HepG2 (cell line): ENCODE measurements at regions not wholly inside any gene's neighbourhood (a gene's known extent, or its start where the extent isn't known, plus 50 kb on each side); places are given as distances from the start of the nearest gene placed in this dataset.

Source experiments
- ATAC-seq: fragments of 200-7000 bp; cut with Tn5 transposase; 3 replicates; pipeline ENCODE4 v1.9.1; 2020; ENCODE audit warnings: mild to moderate bottlenecking, moderate library complexity
- BruUV-seq: library from RNA; stranded (reverse); fragments of 400-500 nt; replicated peaks from 2 replicates; lab custom pipeline; 2021; lab: Mats Ljungman, UMichigan
- CTCF ChIA-PET: fragments of 300-600 bp; formaldehyde crosslinking; extraction: SDS; loops from one replicate; lab custom pipeline; 2021; ENCODE audit warnings: low total read pairs, inconsistent platforms, low intra/inter-chr PET ratio; lab: Yijun Ruan, JAX
- POLR2A ChIA-PET: fragments of 350-600 bp; sonication (Branson Sonifier 250); formaldehyde crosslinking; loops from one replicate; lab custom pipeline; 2020; ENCODE audit warnings: antibody characterized with exemption, inconsistent platforms; lab: Yijun Ruan, JAX
- DNase-seq: peaks from one replicate; pipeline ENCODE4 v3.0.0-alpha.2; 2015; ENCODE audit warnings: low spot score
- FAIRE-seq: peaks from 3 replicates; lab custom pipeline; 2011; peaks lifted over from hg19 to GRCh38; lab: Jason Lieb, UNC
- H2AFZ ChIP-seq: one replicate; pipeline ENCODE4 v1.6.1; 2011; ENCODE audit warnings: low read length, inconsistent platforms
- H3K27ac ChIP-seq: fragments of 300-600 bp; 3 replicates; pipeline ENCODE4 v1.8.0; 2011; ENCODE audit warnings: mixed run types, mild to moderate bottlenecking, mixed read lengths, low read length, inconsistent platforms; ENCODE audit not compliant: insufficient read depth; ENCODE audit errors: extremely low read length
- H3K27me3 ChIP-seq, 2 experiments: fragments of 200-600 bp in 1 of 2; 2 replicates in 1 of 2; 3 replicates in 1 of 2; pipeline versions ENCODE4 v1.6.0 to v1.8.0; 2011; ENCODE audit warnings: low read length in 2 of 2, mild to moderate bottlenecking in 2 of 2, moderate library complexity in 2 of 2, inconsistent platforms in 1 of 2; ENCODE audit not compliant: insufficient read depth in 2 of 2, control insufficient read depth in 1 of 2
- H3K36me3 ChIP-seq, 2 experiments: fragments of 200-600 bp in 1 of 2; replicated peaks in 1 of 2; 2 replicates in 1 of 2; 3 replicates in 1 of 2; pipeline versions ENCODE4 v1.5.1 to v1.8.0; 2011; ENCODE audit warnings: low read length in 2 of 2, inconsistent platforms in 1 of 2; ENCODE audit not compliant: insufficient read depth in 2 of 2, control insufficient read depth in 1 of 2
- H3K4me1 ChIP-seq: 2 replicates; pipeline ENCODE4 v1.5.1; 2012; ENCODE audit warnings: low read length, inconsistent platforms; ENCODE audit not compliant: insufficient read depth
- H3K4me2 ChIP-seq: 2 replicates; pipeline ENCODE4 v1.6.0; 2011; ENCODE audit warnings: low read depth, low read length, inconsistent platforms
- H3K4me3 ChIP-seq, 3 experiments: fragments of 200-600 bp in 1 of 3; sonication (generic), shearing (Covaris generic) in 1 of 3; replicated peaks in 1 of 3; 2 replicates each; pipeline ENCODE4 v1.5.1; 2011 to 2016; ENCODE audit warnings: low read length in 3 of 3, inconsistent platforms in 2 of 3, low read depth in 2 of 3, mild to moderate bottlenecking in 2 of 3, control low read depth in 1 of 3, mixed read lengths in 1 of 3; ENCODE audit not compliant: insufficient read depth in 1 of 3
- H3K79me2 ChIP-seq: one replicate; pipeline ENCODE4 v1.6.1; 2011; ENCODE audit warnings: low read length, inconsistent platforms; ENCODE audit not compliant: insufficient read depth
- H3K9ac ChIP-seq: 2 replicates; pipeline ENCODE4 v1.6.0; 2011; ENCODE audit warnings: mild to moderate bottlenecking, low read depth, low read length, inconsistent platforms; ENCODE audit not compliant: insufficient read depth
- H3K9me3 ChIP-seq: 2 replicates; pipeline ENCODE4 v1.5.1; 2012; ENCODE audit warnings: mild to moderate bottlenecking, low read length
- H4K20me1 ChIP-seq: 2 replicates; pipeline ENCODE4 v1.6.0; 2011; ENCODE audit warnings: inconsistent platforms, mild to moderate bottlenecking, low read length, moderate library complexity; ENCODE audit not compliant: insufficient read depth
- ATRX ChIP-seq: sonication (generic); formaldehyde crosslinking; IDR thresholded peaks from 2 replicates; pipeline ENCODE4 v1.4.0; 2020; ENCODE audit warnings: missing genetic modification reagents, borderline replicate concordance
- CBFB ChIP-seq: sonication (generic); formaldehyde crosslinking; IDR thresholded peaks from 2 replicates; pipeline ENCODE4 v1.4.0; 2020; ENCODE audit warnings: missing genetic modification reagents
- DR1 ChIP-seq: sonication (generic); formaldehyde crosslinking; IDR thresholded peaks from 2 replicates; pipeline ENCODE4 v1.8.0; 2021; ENCODE audit warnings: mild to moderate bottlenecking, missing genetic modification reagents, inconsistent platforms
- HNRNPL ChIP-seq: fragments of 200-400 bp; formaldehyde crosslinking; IDR thresholded peaks from 2 replicates; pipeline ENCODE4 v1.6.1; 2017; ENCODE audit warnings: mild to moderate bottlenecking, low read depth, low read length
- ISX ChIP-seq: sonication (generic); formaldehyde crosslinking; conservative IDR thresholded peaks from 2 replicates; pipeline ENCODE4 v1.5.0; 2020; ENCODE audit warnings: missing genetic modification reagents
- MIXL1 ChIP-seq: IDR thresholded peaks from 2 replicates; pipeline ENCODE4 v1.6.1; 2016
- POLR2G ChIP-seq: fragments of 200-400 bp; formaldehyde crosslinking; IDR thresholded peaks from 2 replicates; pipeline ENCODE4 v1.6.1; 2018; ENCODE audit warnings: mild to moderate bottlenecking, low read depth, low read length, moderate library complexity
- TAF1 ChIP-seq: sonication (generic); formaldehyde crosslinking; IDR thresholded peaks from 2 replicates; pipeline ENCODE4 v1.4.0; 2020; ENCODE audit warnings: missing genetic modification reagents
- YEATS2 ChIP-seq: sonication (generic); formaldehyde crosslinking; IDR thresholded peaks from 2 replicates; pipeline ENCODE4 v1.4.0; 2020; ENCODE audit warnings: missing genetic modification reagents, borderline replicate concordance
- ZNF124 ChIP-seq: sonication (generic); formaldehyde crosslinking; IDR thresholded peaks from 2 replicates; pipeline ENCODE4 v1.4.0; 2020; ENCODE audit warnings: missing genetic modification reagents
- ZNF296 ChIP-seq: sonication (generic); formaldehyde crosslinking; conservative IDR thresholded peaks from 2 replicates; pipeline ENCODE4 v1.5.0; 2020; ENCODE audit warnings: mild to moderate bottlenecking, missing genetic modification reagents
- WGBS: methylation state at CpG from one replicate; pipeline ENCODE4 v1.1.6; 2017; ENCODE audit warnings: low lambda C conversion rate; 5-methylcytosine and 5-hydroxymethylcytosine counted together
- in situ Hi-C: cut with HindIII; loops from 2 replicates; pipeline ENCODE4 v1.10.0; 2017; ENCODE audit warnings: low pct_unique_long_range_greater_than_20kb; ENCODE audit not compliant: extremely low pct_ligation_motif_present
- intact Hi-C: fragments of 100-400 bp; cut with micrococcal nuclease; formaldehyde crosslinking; loops from one replicate; pipeline ENCODE4 v1.10.0; 2022; ENCODE audit not compliant: unreplicated experiment
- TF ChIP-seq, protein P1 (sequence below), 2 experiments: sonication (generic) in 1 of 2; formaldehyde crosslinking in 1 of 2; IDR thresholded peaks; 2 replicates each; pipeline versions ENCODE4 v1.6.1 to v1.9.0; 2014 to 2022; ENCODE audit warnings: antibody characterized with exemption in 1 of 2, borderline replicate concordance in 1 of 2, inconsistent platforms in 1 of 2, low read depth in 1 of 2, missing genetic modification reagents in 1 of 2
- TF ChIP-seq, protein P2 (sequence below): IDR thresholded peaks from 2 replicates; pipeline ENCODE4 v1.6.1; 2016; ENCODE audit warnings: mild to moderate bottlenecking, missing biosample characterization, missing genetic modification reagents

DNA sequence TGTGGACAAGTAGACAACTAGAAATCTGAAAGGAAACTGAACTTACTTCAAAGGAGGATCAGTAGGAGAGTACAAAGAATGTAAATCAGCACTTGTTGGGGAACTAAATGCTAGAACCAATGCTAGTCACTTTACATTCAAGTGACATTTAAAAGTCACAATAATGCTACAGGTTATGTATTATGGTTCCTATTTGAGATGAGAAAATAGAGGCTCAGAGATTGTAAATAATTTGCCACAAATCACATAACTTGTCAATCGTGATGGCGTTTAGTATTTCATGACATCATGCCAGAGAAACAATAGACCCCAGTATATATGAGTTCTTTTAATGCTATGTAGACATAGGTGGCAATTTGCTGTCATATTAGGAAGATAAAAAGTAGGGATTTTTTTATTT is 467.8 kb upstream of the CBLB start (continued):
- TF ChIP-seq, protein P1, sequence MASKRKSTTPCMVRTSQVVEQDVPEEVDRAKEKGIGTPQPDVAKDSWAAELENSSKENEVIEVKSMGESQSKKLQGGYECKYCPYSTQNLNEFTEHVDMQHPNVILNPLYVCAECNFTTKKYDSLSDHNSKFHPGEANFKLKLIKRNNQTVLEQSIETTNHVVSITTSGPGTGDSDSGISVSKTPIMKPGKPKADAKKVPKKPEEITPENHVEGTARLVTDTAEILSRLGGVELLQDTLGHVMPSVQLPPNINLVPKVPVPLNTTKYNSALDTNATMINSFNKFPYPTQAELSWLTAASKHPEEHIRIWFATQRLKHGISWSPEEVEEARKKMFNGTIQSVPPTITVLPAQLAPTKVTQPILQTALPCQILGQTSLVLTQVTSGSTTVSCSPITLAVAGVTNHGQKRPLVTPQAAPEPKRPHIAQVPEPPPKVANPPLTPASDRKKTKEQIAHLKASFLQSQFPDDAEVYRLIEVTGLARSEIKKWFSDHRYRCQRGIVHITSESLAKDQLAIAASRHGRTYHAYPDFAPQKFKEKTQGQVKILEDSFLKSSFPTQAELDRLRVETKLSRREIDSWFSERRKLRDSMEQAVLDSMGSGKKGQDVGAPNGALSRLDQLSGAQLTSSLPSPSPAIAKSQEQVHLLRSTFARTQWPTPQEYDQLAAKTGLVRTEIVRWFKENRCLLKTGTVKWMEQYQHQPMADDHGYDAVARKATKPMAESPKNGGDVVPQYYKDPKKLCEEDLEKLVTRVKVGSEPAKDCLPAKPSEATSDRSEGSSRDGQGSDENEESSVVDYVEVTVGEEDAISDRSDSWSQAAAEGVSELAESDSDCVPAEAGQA (IDR thresholded peaks at IDR 0.05; ENCODE audit: low read depth): no peak
- TF ChIP-seq, protein P1 (CRISPR knock-in tag; IDR thresholded peaks at IDR 0.05; ENCODE audit: borderline replicate concordance): no peak
- no peak for TF ChIP-seq POLR2G
- no peak for TF ChIP-seq ISX
- no peak for TF ChIP-seq MIXL1
- TF ChIP-seq, all 625 proteins: peak for 2

DNA sequence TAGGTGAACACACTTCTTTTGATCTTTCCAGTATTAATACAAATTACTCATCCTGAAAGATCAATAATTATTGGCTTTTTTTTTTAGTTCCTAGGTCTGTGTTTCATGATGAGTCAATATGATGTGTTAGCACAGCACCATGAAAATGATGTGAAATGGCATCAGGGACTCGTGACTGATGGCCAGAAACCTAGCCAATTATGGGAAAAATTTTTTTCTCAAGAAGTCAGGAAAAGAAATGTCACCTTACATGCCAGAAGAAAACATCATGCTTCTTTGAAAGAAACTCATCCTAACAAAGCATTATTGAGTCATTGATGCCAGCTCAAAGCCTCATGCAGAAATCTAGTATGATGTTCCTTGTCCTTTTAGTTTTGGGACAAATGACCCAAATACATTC is 468.3 kb upstream of the CBLB start:
- POLR2A ChIA-PET: no interaction called here
- no peak overlapping the region for H3K9ac ChIP-seq
- TF ChIP-seq YEATS2 (no peak), DR1 (no peak), ZNF124 (CRISPR knock-in tag) (no peak), ZNF296 (no peak), ATRX (CRISPR knock-in tag) (no peak), TAF1 (no peak), CBFB (CRISPR knock-in tag) (no peak), HNRNPL (no peak)
- TF ChIP-seq, protein P2, sequence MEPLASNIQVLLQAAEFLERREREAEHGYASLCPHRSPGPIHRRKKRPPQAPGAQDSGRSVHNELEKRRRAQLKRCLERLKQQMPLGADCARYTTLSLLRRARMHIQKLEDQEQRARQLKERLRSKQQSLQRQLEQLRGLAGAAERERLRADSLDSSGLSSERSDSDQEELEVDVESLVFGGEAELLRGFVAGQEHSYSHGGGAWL (CRISPR knock-in tag): no peak
- TF ChIP-seq, all 625 proteins: peak for 0
- intact Hi-C loops: no loop called here
- Histone ChIP-seq H3K27ac (no peak overlapping the region), H3K4me3 (no peak overlapping the region), H3K36me3 (no peaks in the 10 kb centered on the region), H2AFZ (no peak overlapping the region), H3K4me1 (no peaks in the 10 kb centered on the region), H3K9me3 (no peaks in the 10 kb centered on the region), H3K27me3 (no peaks in the 10 kb centered on the region), H3K79me2 (no peaks in the 10 kb centered on the region), H4K20me1 (no peaks in the 10 kb centered on the region), H3K4me2 (no peak overlapping the region)
- ATAC-seq: no peak
- DNase-seq: no peak
- CTCF ChIA-PET: no interaction called here
- in situ Hi-C loops: no loop called here
- no peak for FAIRE-seq
- no TSS peak for BruUV-seq
- 0% methylated on average over 1 of the region's 1 CpG for WGBS
